Esophagus mucosa (tissue), 1 donor: ENCODE measurements at regions not wholly inside any gene's neighbourhood (a gene's known extent, or its start where the extent isn't known, plus 50 kb on each side); places are given as distances from the start of the nearest gene placed in this dataset.

Experiments used
- ATAC-seq: fragments of 200-7000 bp; cut with Tn5 transposase; one replicate; pipeline ENCODE4 v1.9.1; 2020
- donor health status: DM: yes; HTN: yes; CAD: no.

GRCh38 chr14:81841346-81841745 lies 307.7 kb upstream of the SEL1L start:
- no peak for ATAC-seq

GRCh38 chr14:81849714-81850113 lies 316.1 kb upstream of the SEL1L start:
- no peak for ATAC-seq

GRCh38 chr14:81855007-81855406 lies 321.4 kb upstream of the SEL1L start:
- ATAC-seq: no peak

- no peak for ATAC-seq
These were observed 325.4 kb upstream of the SEL1L start for GRCh38 chr14:81859046-81859445.

GRCh38 chr14:81868172-81868571 lies 334.5 kb upstream of the SEL1L start:
- ATAC-seq: no peak

GRCh38 chr14:81871706-81872105 lies 338.1 kb upstream of the SEL1L start:
- ATAC-seq: no peak

GRCh38 chr14:81884382-81884781 lies 350.7 kb upstream of the SEL1L start:
- no peak for ATAC-seq

- ATAC-seq: no peak
These were observed 352.9 kb upstream of the SEL1L start for GRCh38 chr14:81886588-81886987.

GRCh38 chr14:81889529-81889928 lies 355.9 kb upstream of the SEL1L start:
- ATAC-seq: no peak

- ATAC-seq: no peak
These were observed 356.4 kb upstream of the SEL1L start for GRCh38 chr14:81890020-81890419.

- no peak for ATAC-seq
These were observed 369.8 kb upstream of the SEL1L start for GRCh38 chr14:81903477-81903876.

GRCh38 chr14:81927070-81927469 lies 393.4 kb upstream of the SEL1L start:
- ATAC-seq: no peak

- no peak for ATAC-seq
These were observed 398.2 kb upstream of the SEL1L start for GRCh38 chr14:81931828-81932227.

GRCh38 chr14:81936348-81936747 lies 402.7 kb upstream of the SEL1L start:
- no peak for ATAC-seq

GRCh38 chr14:81936902-81937301 lies 403.2 kb upstream of the SEL1L start:
- ATAC-seq: no peak

- no peak for ATAC-seq
These were observed 404.7 kb upstream of the SEL1L start for GRCh38 chr14:81938341-81938740.

- ATAC-seq: no peak
These were observed 407.0 kb upstream of the SEL1L start for GRCh38 chr14:81940651-81941050.

GRCh38 chr14:81942071-81942470 lies 408.4 kb upstream of the SEL1L start:
- ATAC-seq: no peak

- no peak for ATAC-seq
These were observed 412.7 kb upstream of the SEL1L start for GRCh38 chr14:81946375-81946774.

- no peak for ATAC-seq
These were observed 413.5 kb upstream of the SEL1L start for GRCh38 chr14:81946834-81947798.

- no peak for ATAC-seq
These were observed 419.3 kb upstream of the SEL1L start for GRCh38 chr14:81952917-81953316.

GRCh38 chr14:81953419-81953818 lies 419.8 kb upstream of the SEL1L start:
- no peak for ATAC-seq

- no peak for ATAC-seq
These were observed 421.5 kb upstream of the SEL1L start for GRCh38 chr14:81955123-81955522.

GRCh38 chr14:81960781-81961180 lies 427.1 kb upstream of the SEL1L start:
- ATAC-seq: no peak

GRCh38 chr14:81963846-81964245 lies 430.2 kb upstream of the SEL1L start:
- ATAC-seq: no peak
